HEK293 (cell line): ENCODE measurements at regions not wholly inside any gene's neighbourhood (a gene's known extent, or its start where the extent isn't known, plus 50 kb on each side); places are given as distances from the start of the nearest gene placed in this dataset.

Source experiments
- CTCF ChIA-PET: fragments of 350-600 bp; formaldehyde crosslinking; extraction: SDS; loops from one replicate; lab custom pipeline; 2021; ENCODE audit warnings: antibody characterized with exemption; lab: Yijun Ruan, JAX
- POLR2A ChIA-PET: fragments of 300-600 bp; formaldehyde crosslinking; extraction: SDS; loops from one replicate; lab custom pipeline; 2020; ENCODE audit warnings: antibody characterized with exemption, inconsistent platforms; lab: Yijun Ruan, JAX
- H3K27ac ChIP-seq: fragments of 200-500 bp; sonication (Bioruptor generic); 2 replicates; pipeline ENCODE4 v1.5.1; 2014; ENCODE audit warnings: low read depth, low read length, control low read depth, inconsistent platforms; ENCODE audit errors: extremely low read depth
- H3K36me3 ChIP-seq, 2 experiments: fragments of 200-500 bp in 1 of 2; sonication (Bioruptor generic) in 1 of 2; 1 replicate in 1 of 2; 2 replicates in 1 of 2; pipeline ENCODE4 v1.5.1; 2014 to 2017; ENCODE audit warnings: inconsistent platforms in 2 of 2, low read length in 2 of 2; ENCODE audit not compliant: control insufficient read depth in 2 of 2, insufficient read depth in 1 of 2
- H3K4me1 ChIP-seq: fragments of 200-500 bp; sonication (Bioruptor generic); 2 replicates; pipeline ENCODE4 v1.5.1; 2014; ENCODE audit warnings: mild to moderate bottlenecking, low read length, inconsistent platforms; ENCODE audit not compliant: control insufficient read depth, insufficient read depth
- H3K4me3 ChIP-seq: 2 replicates; pipeline ENCODE4 v1.5.1; 2011; ENCODE audit warnings: low read depth, mild to moderate bottlenecking, control low read depth, low read length, moderate library complexity
- H3K9me3 ChIP-seq: fragments of 200-500 bp; sonication (Bioruptor generic); 2 replicates; pipeline ENCODE4 v1.5.1; 2014; ENCODE audit warnings: low read depth, low read length, inconsistent platforms; ENCODE audit not compliant: control insufficient read depth, insufficient read depth
- CTCF ChIP-seq: fragments of 450-650 bp; formaldehyde crosslinking; IDR thresholded peaks from 2 replicates; pipeline ENCODE4 v1.5.1; 2016; ENCODE audit warnings: missing biosample characterization, missing genetic modification characterization
- GLIS2 ChIP-seq: fragments of 450-650 bp; formaldehyde crosslinking; IDR thresholded peaks from 2 replicates; pipeline ENCODE4 v1.5.1; 2016; ENCODE audit warnings: missing biosample characterization, missing genetic modification characterization
- INSM2 ChIP-seq: fragments of 450-650 bp; formaldehyde crosslinking; IDR thresholded peaks from 2 replicates; pipeline ENCODE4 v1.5.1; 2016; ENCODE audit warnings: missing biosample characterization, missing genetic modification characterization
- KLF9 ChIP-seq: fragments of 450-650 bp; formaldehyde crosslinking; IDR thresholded peaks from 2 replicates; pipeline ENCODE4 v1.5.1; 2016; ENCODE audit warnings: missing biosample characterization, missing genetic modification characterization, low read depth
- ZFP41 ChIP-seq: fragments of 450-650 bp; formaldehyde crosslinking; IDR thresholded peaks from 2 replicates; pipeline ENCODE4 v1.5.1; 2016; ENCODE audit warnings: missing biosample characterization, missing genetic modification characterization, borderline replicate concordance
- ZIC2 ChIP-seq: fragments of 450-650 bp; formaldehyde crosslinking; IDR thresholded peaks from 2 replicates; pipeline ENCODE4 v1.5.1; 2016; ENCODE audit warnings: missing biosample characterization, missing genetic modification characterization
- ZNF148 ChIP-seq: fragments of 450-650 bp; formaldehyde crosslinking; IDR thresholded peaks from 2 replicates; pipeline ENCODE4 v1.5.0; 2017; ENCODE audit warnings: missing biosample characterization, missing genetic modification characterization, borderline replicate concordance
- ZNF184 ChIP-seq: fragments of 450-650 bp; IDR thresholded peaks from 2 replicates; pipeline ENCODE4 v1.5.1; 2018; ENCODE audit warnings: missing biosample characterization, mild to moderate bottlenecking, missing genetic modification characterization
- ZNF280C ChIP-seq: fragments of 450-650 bp; formaldehyde crosslinking; IDR thresholded peaks from 2 replicates; pipeline ENCODE4 v1.5.1; 2016; ENCODE audit warnings: missing biosample characterization, missing genetic modification characterization
- ZNF341 ChIP-seq: fragments of 450-650 bp; formaldehyde crosslinking; IDR thresholded peaks from 2 replicates; pipeline ENCODE4; 2016; ENCODE audit warnings: low read depth, missing biosample characterization, missing genetic modification characterization
- ZNF350 ChIP-seq: fragments of 450-650 bp; formaldehyde crosslinking; IDR thresholded peaks from 2 replicates; pipeline ENCODE4 v1.5.0; 2017; ENCODE audit warnings: missing biosample characterization, mild to moderate bottlenecking, missing genetic modification characterization
- ZNF561 ChIP-seq: fragments of 450-650 bp; IDR thresholded peaks from 2 replicates; pipeline ENCODE4 v1.5.1; 2018; ENCODE audit warnings: missing biosample characterization, missing genetic modification characterization, borderline replicate concordance
- ZNF580 ChIP-seq: fragments of 450-650 bp; formaldehyde crosslinking; IDR thresholded peaks from 2 replicates; pipeline ENCODE4 v1.5.1; 2016; ENCODE audit warnings: missing biosample characterization, missing genetic modification characterization
- ZNF600 ChIP-seq: fragments of 450-650 bp; formaldehyde crosslinking; IDR thresholded peaks from 2 replicates; pipeline ENCODE4 v1.5.1; 2016; ENCODE audit warnings: missing biosample characterization, missing genetic modification characterization
- ZNF707 ChIP-seq: fragments of 450-650 bp; formaldehyde crosslinking; IDR thresholded peaks from 2 replicates; pipeline ENCODE4 v1.5.1; 2016; ENCODE audit warnings: missing biosample characterization, missing genetic modification characterization
- ZXDB ChIP-seq: fragments of 450-650 bp; formaldehyde crosslinking; IDR thresholded peaks from 2 replicates; pipeline ENCODE4 v1.5.1; 2016; ENCODE audit warnings: missing biosample characterization, missing genetic modification characterization

- no peak for TF ChIP-seq ZNF184 (tag by site-specific recombination)
- no peak for TF ChIP-seq KLF9 (tag by site-specific recombination)
- no peak for TF ChIP-seq ZNF580 (tag by site-specific recombination)
Measured at GRCh38 chr18:47632970-47633635, 297.4 kb downstream of the SMAD2 start (continued).

- ChIA-PET CTCF (interaction anchor here (0.6 to 1.6 kb wide), 2 partner anchors 120 to 127 kb away, joined by 3 to 5 read pairs; no protein-coding TSS in a partner anchor), POLR2A (no interaction called here)
- TF ChIP-seq ZIC2 (tag by site-specific recombination) (no peak), ZNF341 (no peak), KLF9 (tag by site-specific recombination) (no peak), INSM2 (no peak), ZNF561 (tag by site-specific recombination) (no peak), ZNF148 (tag by site-specific recombination) (no peak), ZXDB (tag by site-specific recombination) (no peak), CTCF (tag by site-specific recombination) (no peak), ZNF280C (tag by site-specific recombination) (no peak), ZFP41 (tag by site-specific recombination) (no peak), ZNF350 (tag by site-specific recombination) (no peak), ZNF600 (tag by site-specific recombination) (no peak), ZNF707 (tag by site-specific recombination) (no peak), GLIS2 (tag by site-specific recombination) (no peak)
- no peaks in the 10 kb centered on the region for H3K9me3 ChIP-seq
- no peaks in the 10 kb centered on the region for H3K4me1 ChIP-seq
- H3K4me3 ChIP-seq: no peak overlapping the region
- no peaks in the 10 kb centered on the region for H3K36me3 ChIP-seq
- H3K27ac ChIP-seq: no peak overlapping the region
Measured at GRCh38 chr18:47628893-47629292, 301.6 kb downstream of the SMAD2 start.
